ENCODE measurements at regions not wholly inside any gene's neighbourhood (a gene's known extent, or its start where the extent isn't known, plus 50 kb on each side); places are given as distances from the start of the nearest gene placed in this dataset.

DNA sequence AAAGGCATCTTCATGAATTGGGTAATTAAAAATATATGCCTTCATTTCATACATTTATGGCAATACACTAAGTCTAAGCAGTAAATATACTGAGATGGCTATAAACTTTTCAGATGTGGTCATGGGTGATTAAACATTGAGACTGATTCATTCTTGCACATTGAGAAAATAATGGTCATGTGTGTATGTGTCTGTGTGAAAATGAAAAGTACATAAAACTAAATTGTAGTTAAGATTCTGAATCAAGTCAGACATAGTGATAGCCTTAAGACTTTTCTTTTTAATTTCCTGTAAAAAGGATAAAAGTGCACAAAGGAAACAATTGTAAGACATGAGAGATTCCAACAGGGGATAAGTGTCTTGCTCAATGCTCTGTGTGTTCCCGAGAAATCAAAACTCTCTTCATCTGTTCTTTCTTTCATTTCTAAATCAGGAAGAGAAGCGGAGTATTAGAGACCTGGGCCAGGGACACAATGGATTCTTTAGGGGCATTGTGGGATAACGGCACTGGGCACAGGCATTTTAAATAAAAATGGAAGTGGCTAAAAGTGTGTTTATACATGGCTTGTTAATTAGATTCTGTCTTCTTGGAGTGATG is 69.8 kb upstream of the AGR3 start:
- Histone ChIP-seq H3K4me1 (ENCODE audit: control insufficient read depth in 2 of 2, insufficient read depth in 2 of 2, low read length in 2 of 2) (no peaks in the 10 kb centered on the region), H3K4me2 (replicated peaks; ENCODE audit: low read depth, low read length, poor library complexity, severe bottlenecking) (no peak overlapping the region), H3K4me3 (ENCODE audit: control extremely low read depth in 1 of 5, extremely low read depth in 1 of 5, insufficient read depth in 1 of 5, low read depth in 2 of 5, low read length in 4 of 5) (no peak overlapping the region), H3K9ac (ENCODE audit: low read length) (no peak overlapping the region), H4K20me1 (ENCODE audit: control insufficient read depth, insufficient read depth, low read length, poor library complexity, severe bottlenecking) (no peaks in the 10 kb centered on the region), H3K27ac (ENCODE audit: low read length in 2 of 2) (no peak overlapping the region), H3K27me3 (replicated peaks in 1 of 4; ENCODE audit: control extremely low read depth in 1 of 4, control insufficient read depth in 3 of 4, insufficient read depth in 4 of 4, low read length in 3 of 4) (no peaks in the 10 kb centered on the region), H2AFZ (ENCODE audit: insufficient read depth, low read depth, low read length, poor library complexity, severe bottlenecking) (no peak overlapping the region), H3K36me3 (replicated peaks in 1 of 2; ENCODE audit: control extremely low read depth in 1 of 2, control insufficient read depth in 1 of 2, extremely low read depth in 1 of 2, insufficient read depth in 2 of 2, low read length in 1 of 2) (no peaks in the 10 kb centered on the region), H3K9me3 (ENCODE audit: control extremely low read depth in 1 of 3, control insufficient read depth in 2 of 3, insufficient read depth in 1 of 3, low read length in 2 of 3) (peaks cover 0 to 11% (median 8%) of the 10 kb centered on the region in 3 donors), H3K79me2 (ENCODE audit: control insufficient read depth, insufficient read depth, low read length) (no peaks in the 10 kb centered on the region)
- Mint-ChIP-seq H3K27ac (no peak overlapping the region), H3K27me3 (peaks cover 2% of the 10 kb centered on the region), H3K4me3 (no peak overlapping the region), H3K4me1 (no peaks in the 10 kb centered on the region), H3K9me3 (ENCODE audit: insufficient read depth) (peaks cover 8% of the 10 kb centered on the region)
- intact Hi-C loops (cut with micrococcal nuclease), result no loop called here
- TF ChIP-seq, protein P1, sequence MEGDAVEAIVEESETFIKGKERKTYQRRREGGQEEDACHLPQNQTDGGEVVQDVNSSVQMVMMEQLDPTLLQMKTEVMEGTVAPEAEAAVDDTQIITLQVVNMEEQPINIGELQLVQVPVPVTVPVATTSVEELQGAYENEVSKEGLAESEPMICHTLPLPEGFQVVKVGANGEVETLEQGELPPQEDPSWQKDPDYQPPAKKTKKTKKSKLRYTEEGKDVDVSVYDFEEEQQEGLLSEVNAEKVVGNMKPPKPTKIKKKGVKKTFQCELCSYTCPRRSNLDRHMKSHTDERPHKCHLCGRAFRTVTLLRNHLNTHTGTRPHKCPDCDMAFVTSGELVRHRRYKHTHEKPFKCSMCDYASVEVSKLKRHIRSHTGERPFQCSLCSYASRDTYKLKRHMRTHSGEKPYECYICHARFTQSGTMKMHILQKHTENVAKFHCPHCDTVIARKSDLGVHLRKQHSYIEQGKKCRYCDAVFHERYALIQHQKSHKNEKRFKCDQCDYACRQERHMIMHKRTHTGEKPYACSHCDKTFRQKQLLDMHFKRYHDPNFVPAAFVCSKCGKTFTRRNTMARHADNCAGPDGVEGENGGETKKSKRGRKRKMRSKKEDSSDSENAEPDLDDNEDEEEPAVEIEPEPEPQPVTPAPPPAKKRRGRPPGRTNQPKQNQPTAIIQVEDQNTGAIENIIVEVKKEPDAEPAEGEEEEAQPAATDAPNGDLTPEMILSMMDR (IDR thresholded peaks at IDR 0.05), result no peak
- no peak for TF ChIP-seq EZH2 (IDR thresholded peaks at IDR 0.05; ENCODE audit: borderline replicate concordance, insufficient read depth, low read depth, low read length, poor library complexity, severe bottlenecking)
- ChIA-PET POLR2A (no interaction called here), CTCF (no interaction called here)
- WGBS (ENCODE audit: insufficient coverage), result 90% methylated on average over 2 of the region's 3 CpGs
- no peak for ATAC-seq (ENCODE audit: low read depth)
- no peak for DNase-seq

DNA sequence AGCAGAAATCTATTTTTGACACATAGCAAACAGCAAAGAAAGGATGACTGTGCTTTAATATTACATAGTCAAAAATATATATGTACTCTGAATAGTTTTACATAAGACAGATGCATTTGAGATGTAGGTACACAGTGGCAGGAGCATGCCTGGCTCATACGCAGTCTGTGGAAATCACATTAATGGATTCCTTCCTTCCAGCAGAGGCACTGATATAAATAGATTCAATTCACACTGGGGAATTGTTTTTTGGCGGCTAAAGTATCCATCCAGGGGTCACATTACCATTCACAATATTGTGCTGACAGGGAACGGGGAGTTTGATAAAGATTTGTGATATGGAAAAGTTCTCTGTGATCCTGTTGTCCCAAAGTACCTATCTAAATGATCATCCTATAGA is 72.5 kb upstream of the AGR3 start:
- H3K4me3 Mint-ChIP-seq, result no peak overlapping the region
- no peak for DNase-seq
- Histone ChIP-seq H3K4me2 (replicated peaks; ENCODE audit: low read depth, low read length, poor library complexity, severe bottlenecking) (no peak overlapping the region), H3K79me2 (ENCODE audit: control insufficient read depth, insufficient read depth, low read length) (no peaks in the 10 kb centered on the region), H3K27me3 (replicated peaks in 1 of 4; ENCODE audit: control extremely low read depth in 1 of 4, control insufficient read depth in 3 of 4, insufficient read depth in 4 of 4, low read length in 3 of 4) (no peaks in the 10 kb centered on the region), H3K36me3 (replicated peaks in 1 of 2; ENCODE audit: control extremely low read depth in 1 of 2, control insufficient read depth in 1 of 2, extremely low read depth in 1 of 2, insufficient read depth in 2 of 2, low read length in 1 of 2) (no peaks in the 10 kb centered on the region), H4K20me1 (ENCODE audit: control insufficient read depth, insufficient read depth, low read length, poor library complexity, severe bottlenecking) (no peaks in the 10 kb centered on the region), H2AFZ (ENCODE audit: insufficient read depth, low read depth, low read length, poor library complexity, severe bottlenecking) (no peak overlapping the region), H3K9ac (ENCODE audit: low read length) (no peak overlapping the region), H3K27ac (ENCODE audit: low read length in 2 of 2) (no peak overlapping the region), H3K4me3 (ENCODE audit: control extremely low read depth in 1 of 5, extremely low read depth in 1 of 5, insufficient read depth in 1 of 5, low read depth in 2 of 5, low read length in 4 of 5) (no peak overlapping the region), H3K9me3 (ENCODE audit: control extremely low read depth in 1 of 3, control insufficient read depth in 2 of 3, insufficient read depth in 1 of 3, low read length in 2 of 3) (no peaks in the 10 kb centered on the region), H3K4me1 (ENCODE audit: control insufficient read depth in 2 of 2, insufficient read depth in 2 of 2, low read length in 2 of 2) (no peaks in the 10 kb centered on the region)
- WGBS (ENCODE audit: insufficient coverage), result 80% methylated on average over 1 of the region's 3 CpGs
- no peak for TF ChIP-seq EZH2 (IDR thresholded peaks at IDR 0.05; ENCODE audit: borderline replicate concordance, insufficient read depth, low read depth, low read length, poor library complexity, severe bottlenecking)
- TF ChIP-seq, protein P1 (IDR thresholded peaks at IDR 0.05), result no peak
- H3K9me3 Mint-ChIP-seq (ENCODE audit: insufficient read depth), result peaks cover 3% of the 10 kb centered on the region
- ATAC-seq (ENCODE audit: low read depth), result no peak
- POLR2A ChIA-PET, result no interaction called here
- H3K4me1 Mint-ChIP-seq, result no peaks in the 10 kb centered on the region
- no peak overlapping the region for H3K27ac Mint-ChIP-seq
- peaks cover 2% of the 10 kb centered on the region for H3K27me3 Mint-ChIP-seq
- intact Hi-C loops (cut with micrococcal nuclease), result no loop called here
- CTCF ChIA-PET, result no interaction called here

Measured in B cell (primary cell).